Mesenchymal stem cell (in vitro differentiated cells and primary cell): ENCODE measurements at regions not wholly inside any gene's neighbourhood (a gene's known extent, or its start where the extent isn't known, plus 50 kb on each side); places are given as distances from the start of the nearest gene placed in this dataset.

ENCODE experiments used
- DNase-seq: peaks from one replicate; pipeline ENCODE4 v3.0.0-alpha.2; 2013
- H2AFZ ChIP-seq: one replicate; pipeline ENCODE4 v1.6.1; 2013; ENCODE audit warnings: low read depth, mild to moderate bottlenecking, control low read depth, inconsistent platforms, low read length, moderate library complexity
- H2AK5ac ChIP-seq: 2 replicates; pipeline ENCODE4 v1.6.1; 2013; ENCODE audit warnings: low read length, moderate library complexity, mild to moderate bottlenecking, inconsistent platforms; ENCODE audit not compliant: severe bottlenecking
- H2BK120ac ChIP-seq: one replicate; pipeline ENCODE4 v1.6.1; 2013; ENCODE audit warnings: low read depth, mild to moderate bottlenecking, inconsistent platforms, low read length, moderate library complexity
- H2BK12ac ChIP-seq, 2 experiments: one replicate each; pipeline ENCODE4 v1.6.1; 2013; ENCODE audit warnings: inconsistent platforms in 2 of 2, low read length in 2 of 2, mild to moderate bottlenecking in 2 of 2, moderate library complexity in 2 of 2, control low read depth in 1 of 2
- H2BK15ac ChIP-seq: one replicate; pipeline ENCODE4 v1.6.1; 2013; ENCODE audit warnings: mild to moderate bottlenecking, low read depth, inconsistent platforms; ENCODE audit not compliant: poor library complexity, severe bottlenecking
- H2BK5ac ChIP-seq: 2 replicates; pipeline ENCODE4 v1.6.1; 2013; ENCODE audit warnings: low read depth, mild to moderate bottlenecking, low read length, control low read depth, inconsistent platforms; ENCODE audit not compliant: poor library complexity, severe bottlenecking
- H3K14ac ChIP-seq, 2 experiments: one replicate each; pipeline ENCODE4 v1.6.1; 2013; ENCODE audit warnings: inconsistent platforms in 2 of 2, low read length in 2 of 2, control low read depth in 1 of 2, mild to moderate bottlenecking in 1 of 2, moderate library complexity in 1 of 2
- H3K18ac ChIP-seq, 2 experiments: one replicate each; pipeline ENCODE4 v1.6.1; 2013; ENCODE audit warnings: inconsistent platforms in 2 of 2, low read length in 2 of 2, control low read depth in 1 of 2, low read depth in 1 of 2, mild to moderate bottlenecking in 1 of 2
- H3K23ac ChIP-seq, 2 experiments: one replicate each; pipeline ENCODE4 v1.6.1; 2013; ENCODE audit warnings: inconsistent platforms in 2 of 2, low read length in 2 of 2, mild to moderate bottlenecking in 2 of 2, moderate library complexity in 2 of 2, control low read depth in 1 of 2
- H3K27ac ChIP-seq: 2 replicates; pipeline ENCODE4 v1.5.1; 2013; ENCODE audit warnings: mild to moderate bottlenecking, moderate library complexity, low read length, control low read depth, inconsistent platforms; ENCODE audit not compliant: poor library complexity, severe bottlenecking
- H3K27me3 ChIP-seq, 2 experiments: 2 replicates each; pipeline versions ENCODE4 v1.6.1 to v1.7.0; 2013; ENCODE audit warnings: low read length in 2 of 2, mild to moderate bottlenecking in 2 of 2, moderate library complexity in 2 of 2, control low read depth in 1 of 2, inconsistent platforms in 1 of 2; ENCODE audit not compliant: control insufficient read depth in 1 of 2, insufficient read depth in 1 of 2
- H3K36me3 ChIP-seq, 2 experiments: 2 replicates each; pipeline versions ENCODE4 v1.6.1 to v1.7.0; 2013; ENCODE audit warnings: low read length in 2 of 2, control low read depth in 1 of 2, inconsistent platforms in 1 of 2, low read depth in 1 of 2, mild to moderate bottlenecking in 1 of 2; ENCODE audit not compliant: insufficient read depth in 2 of 2, control insufficient read depth in 1 of 2
- H3K4ac ChIP-seq, 2 experiments: one replicate each; pipeline ENCODE4 v1.6.1; 2013; ENCODE audit warnings: inconsistent platforms in 2 of 2, low read length in 2 of 2, mild to moderate bottlenecking in 2 of 2, moderate library complexity in 2 of 2, control low read depth in 1 of 2, low read depth in 1 of 2
- H3K4me1 ChIP-seq: 2 replicates; pipeline ENCODE4 v1.6.1; 2013; ENCODE audit warnings: low read depth, low read length, control low read depth; ENCODE audit not compliant: control insufficient read depth, insufficient read depth
- H3K4me2 ChIP-seq: 2 replicates; pipeline ENCODE4 v1.6.1; 2013; ENCODE audit warnings: low read length, mild to moderate bottlenecking, inconsistent platforms; ENCODE audit not compliant: poor library complexity, severe bottlenecking
- H3K4me3 ChIP-seq, 2 experiments: 2 replicates each; pipeline versions ENCODE4 v1.5.1 to v1.7.0; 2013; ENCODE audit warnings: low read length in 2 of 2, mild to moderate bottlenecking in 2 of 2, control low read depth in 1 of 2, low read depth in 1 of 2; ENCODE audit not compliant: insufficient read depth in 1 of 2
- H3K79me1 ChIP-seq: replicated peaks from 2 replicates; pipeline ENCODE4 v1.6.1; 2013; ENCODE audit warnings: mild to moderate bottlenecking, control low read depth, low read length, inconsistent platforms; ENCODE audit not compliant: poor library complexity, severe bottlenecking
- H3K9ac ChIP-seq: 2 replicates; pipeline ENCODE4 v1.7.0; 2013; ENCODE audit warnings: mild to moderate bottlenecking, low read length, moderate library complexity
- H3K9me3 ChIP-seq: 2 replicates; pipeline ENCODE4 v1.7.0; 2013; ENCODE audit warnings: mild to moderate bottlenecking, low read length; ENCODE audit not compliant: control insufficient read depth
- H4K8ac ChIP-seq: one replicate; pipeline ENCODE4 v1.6.1; 2013; ENCODE audit warnings: inconsistent platforms, mild to moderate bottlenecking, low read length, moderate library complexity
- H4K91ac ChIP-seq: one replicate; pipeline ENCODE4 v1.6.1; 2013; ENCODE audit warnings: mild to moderate bottlenecking, low read length, inconsistent platforms
- WGBS: methylation state at CpG from one replicate; pipeline ENCODE4 v1.1.7; 2013; ENCODE audit warnings: mixed read lengths; 5-methylcytosine and 5-hydroxymethylcytosine counted together

DNA sequence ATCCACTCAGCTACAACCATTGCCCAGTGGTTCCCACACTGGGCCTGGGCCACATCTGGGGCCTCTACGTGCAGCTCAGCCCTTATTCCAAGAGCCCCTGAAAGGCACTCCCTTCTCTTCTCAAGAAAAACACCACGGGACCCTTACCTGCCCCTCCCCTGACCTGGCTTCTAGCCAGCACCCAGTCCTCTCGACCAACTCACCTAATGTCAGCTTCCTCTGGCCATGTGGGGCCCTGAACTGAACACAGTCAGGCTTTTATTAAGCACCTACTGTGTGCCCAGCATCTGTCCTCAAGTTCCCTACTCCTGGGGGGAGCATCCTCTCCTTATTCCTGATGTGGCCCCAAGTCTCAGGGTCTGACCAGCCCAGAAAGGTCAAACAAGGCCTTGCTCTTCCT is 208.4 kb downstream of the MATN1 start:
- H3K4me2 ChIP-seq, result no peak overlapping the region
- no peak overlapping the region for H2AFZ ChIP-seq
- no peak overlapping the region for H2BK5ac ChIP-seq
- H4K8ac ChIP-seq, result no peak overlapping the region
- H3K79me1 ChIP-seq, result no peaks in the 10 kb centered on the region
- no peak overlapping the region for H4K91ac ChIP-seq
- H2BK120ac ChIP-seq, result no peak overlapping the region
- no peaks in the 10 kb centered on the region for H3K36me3 ChIP-seq
- H3K9ac ChIP-seq, result no peak overlapping the region
- no peak overlapping the region for H3K14ac ChIP-seq
- 59% methylated on average over 3 of the region's 3 CpGs for WGBS
- no peak overlapping the region for H3K27ac ChIP-seq
- peaks cover 0 to 8% of the 10 kb centered on the region in 2 experiments for H3K27me3 ChIP-seq
- no peaks in the 10 kb centered on the region for H3K9me3 ChIP-seq
- H2AK5ac ChIP-seq, result no peak overlapping the region
- no peak overlapping the region for H3K4ac ChIP-seq
- H3K4me1 ChIP-seq, result peaks cover 10% of the 10 kb centered on the region
- H2BK15ac ChIP-seq, result no peak overlapping the region
- H3K18ac ChIP-seq, result no peak overlapping the region
- no peak overlapping the region for H2BK12ac ChIP-seq
- no peak overlapping the region for H3K4me3 ChIP-seq
- no peak overlapping the region for H3K23ac ChIP-seq
- DNase-seq, result no peak

DNA sequence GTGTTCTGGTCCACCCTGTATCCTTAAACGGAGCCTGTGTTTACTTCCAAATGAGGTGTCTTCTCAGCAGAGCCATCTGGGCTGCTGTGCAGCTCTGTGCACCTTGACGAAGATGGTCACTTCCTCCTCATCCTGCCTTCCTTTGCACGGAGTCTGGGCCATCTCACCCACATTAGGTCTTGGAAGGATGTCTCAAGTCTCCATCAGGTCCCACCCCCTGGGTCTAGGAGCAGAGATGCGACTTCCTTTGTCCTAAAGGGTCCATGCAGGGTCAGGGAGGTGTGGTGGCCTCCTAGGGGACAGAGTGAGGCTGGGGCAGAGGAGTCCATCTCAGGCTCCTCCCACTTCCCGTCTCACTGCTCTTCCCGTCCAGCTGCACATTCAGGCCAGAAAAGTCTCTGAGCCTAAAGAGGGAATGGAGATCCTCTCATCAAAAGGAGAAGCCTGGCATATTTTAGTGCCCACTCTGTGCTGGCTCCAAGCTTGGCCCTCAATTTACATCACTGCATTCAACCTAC is 209.2 kb downstream of the MATN1 start:
- no peak overlapping the region for H2BK120ac ChIP-seq
- H2AFZ ChIP-seq, result no peak overlapping the region
- H4K91ac ChIP-seq, result no peak overlapping the region
- no peak overlapping the region for H3K18ac ChIP-seq
- H2BK12ac ChIP-seq, result no peak overlapping the region
- H3K9me3 ChIP-seq, result no peaks in the 10 kb centered on the region
- H3K4me2 ChIP-seq, result no peak overlapping the region
- H2BK5ac ChIP-seq, result no peak overlapping the region
- peaks cover 10% of the 10 kb centered on the region for H3K4me1 ChIP-seq
- H3K9ac ChIP-seq, result no peak overlapping the region
- H3K23ac ChIP-seq, result no peak overlapping the region
- no peak overlapping the region for H3K4ac ChIP-seq
- H3K79me1 ChIP-seq, result no peaks in the 10 kb centered on the region
- H3K14ac ChIP-seq, result no peak overlapping the region
- H3K4me3 ChIP-seq, result no peak overlapping the region
- DNase-seq, result no peak
- no peak overlapping the region for H4K8ac ChIP-seq
- H3K27ac ChIP-seq, result no peak overlapping the region
- no peak overlapping the region for H2BK15ac ChIP-seq
- H2AK5ac ChIP-seq, result no peak overlapping the region
- no peaks in the 10 kb centered on the region for H3K36me3 ChIP-seq
- peaks cover 0 to 13% of the 10 kb centered on the region in 2 experiments for H3K27me3 ChIP-seq
- WGBS, result 43% methylated on average over 6 of the region's 6 CpGs

DNA sequence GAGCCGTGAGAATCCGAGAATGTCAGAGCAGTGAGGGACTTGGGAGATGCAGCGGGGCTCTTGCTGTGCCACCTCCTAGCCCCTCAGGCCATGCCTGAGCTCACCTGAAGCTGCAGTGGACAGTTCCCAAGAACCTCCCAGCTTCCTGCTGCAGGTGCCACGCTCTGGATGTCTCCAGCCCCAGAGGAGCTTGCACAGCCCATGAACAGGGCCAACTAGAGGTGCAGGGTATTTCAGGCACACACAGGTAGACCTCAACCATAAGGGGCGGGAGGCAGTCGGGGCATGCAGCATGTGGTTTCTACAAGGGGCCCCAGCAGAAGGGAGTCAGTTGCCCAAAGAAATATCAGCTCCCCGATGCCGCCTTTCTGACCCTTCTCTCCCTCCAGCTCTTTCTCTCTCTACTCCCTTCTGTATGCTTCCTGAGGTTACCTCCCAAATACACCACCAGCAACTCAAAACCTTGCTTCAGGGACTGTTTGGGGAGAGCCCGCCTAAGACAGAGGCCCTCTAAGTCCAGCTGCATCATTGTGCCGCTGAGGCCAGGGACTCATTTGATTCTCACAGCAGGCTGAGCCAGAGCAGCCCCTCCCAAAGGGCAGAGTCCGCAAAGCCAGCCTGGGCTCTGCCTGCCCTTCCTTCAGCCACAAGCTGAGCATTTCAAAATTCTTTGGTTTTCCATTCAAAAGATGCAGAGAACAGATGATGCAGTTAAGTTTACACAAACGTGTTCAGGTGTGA is 209.8 kb downstream of the MATN1 start:
- WGBS, result 86% methylated on average over 12 of the region's 12 CpGs
- Histone ChIP-seq H3K79me1 (no peaks in the 10 kb centered on the region), H3K9me3 (no peaks in the 10 kb centered on the region)

DNA sequence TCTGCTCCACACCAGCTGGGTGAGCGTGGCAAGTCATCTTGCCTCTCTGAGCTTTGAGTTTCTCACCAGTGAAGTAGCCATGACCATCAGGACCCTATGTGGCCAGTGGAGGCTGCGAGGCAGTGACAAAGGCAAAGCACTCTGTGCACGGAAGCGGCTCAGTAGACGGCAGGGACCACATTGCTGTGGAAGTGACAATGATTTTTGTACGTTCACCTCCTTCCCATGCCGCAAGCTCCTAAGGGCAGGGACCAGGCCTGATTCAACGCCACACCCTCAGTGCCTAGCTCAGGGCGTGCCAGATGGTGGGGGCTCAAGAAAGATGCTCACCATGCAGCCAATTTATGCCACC is 210.5 kb downstream of the MATN1 start:
- Histone ChIP-seq H4K8ac (no peak overlapping the region), H3K4ac (no peak overlapping the region), H3K4me1 (peaks cover 10% of the 10 kb centered on the region), H2BK12ac (no peak overlapping the region), H2BK15ac (no peak overlapping the region), H3K27ac (no peak overlapping the region), H3K9me3 (no peaks in the 10 kb centered on the region), H3K4me2 (no peak overlapping the region), H2BK5ac (no peak overlapping the region), H4K91ac (no peak overlapping the region), H3K4me3 (no peak overlapping the region), H3K27me3 (peaks cover 0 to 26% of the 10 kb centered on the region in 2 experiments), H2AFZ (no peak overlapping the region), H3K9ac (no peak overlapping the region), H3K14ac (no peak overlapping the region), H3K79me1 (no peaks in the 10 kb centered on the region), H3K36me3 (no peaks in the 10 kb centered on the region), H3K23ac (no peak overlapping the region), H2BK120ac (no peak overlapping the region), H2AK5ac (no peak overlapping the region), H3K18ac (no peak overlapping the region)
- 88% methylated on average over 9 of the region's 9 CpGs for WGBS
- DNase-seq, result no peak

More for the DNA sequence above, 209.8 kb downstream of the MATN1 start:
- no peak for DNase-seq
- no peak overlapping the region for H3K27ac ChIP-seq
- no peak overlapping the region for H4K8ac ChIP-seq
- H2BK15ac ChIP-seq, result no peak overlapping the region
- H3K14ac ChIP-seq, result no peak overlapping the region
- H2AK5ac ChIP-seq, result no peak overlapping the region
- no peak overlapping the region for H2BK120ac ChIP-seq
- no peak overlapping the region for H3K4me2 ChIP-seq
- H2BK12ac ChIP-seq, result no peak overlapping the region
- H3K18ac ChIP-seq, result no peak overlapping the region
- H3K9ac ChIP-seq, result no peak overlapping the region
- H3K36me3 ChIP-seq, result no peaks in the 10 kb centered on the region
- H3K4me3 ChIP-seq, result no peak overlapping the region
- peaks cover 10% of the 10 kb centered on the region for H3K4me1 ChIP-seq
- H2BK5ac ChIP-seq, result no peak overlapping the region
- no peak overlapping the region for H2AFZ ChIP-seq
- peaks cover 0 to 19% of the 10 kb centered on the region in 2 experiments for H3K27me3 ChIP-seq
- no peak overlapping the region for H3K4ac ChIP-seq
- no peak overlapping the region for H3K23ac ChIP-seq
- H4K91ac ChIP-seq, result no peak overlapping the region
